Breast epithelium (tissue), 4 donors: ENCODE measurements at regions not wholly inside any gene's neighbourhood (a gene's known extent, or its start where the extent isn't known, plus 50 kb on each side); places are given as distances from the start of the nearest gene placed in this dataset.

Experiments
- DNase-seq, 2 donors: peaks; one replicate each; pipeline ENCODE4 v3.0.0-alpha.2; 2019; ENCODE audit warnings: low spot score in 2 of 2
- H3K27ac ChIP-seq, 2 donors: fragments of 200-600 bp; sonication (generic) in 1 of 2; one replicate each; pipeline ENCODE4 v1.5.1; 2016 to 2019; ENCODE audit warnings: mild to moderate bottlenecking in 1 of 2
- H3K27me3 ChIP-seq, 2 donors: fragments of 200-600 bp; sonication (generic) in 1 of 2; one replicate each; pipeline versions ENCODE4 v1.5.1 to v1.6.0; 2017 to 2019; ENCODE audit warnings: control low read depth in 1 of 2, mild to moderate bottlenecking in 1 of 2
- H3K36me3 ChIP-seq: fragments of 200-600 bp; one replicate; pipeline ENCODE4 v1.5.1; 2019
- H3K4me1 ChIP-seq, 2 donors: fragments of 200-600 bp; sonication (generic); one replicate each; pipeline ENCODE4 v1.5.1; 2016 to 2019; ENCODE audit warnings: control low read depth in 1 of 2
- H3K4me3 ChIP-seq, 3 donors: fragments of 200-600 bp; sonication (generic); 1 replicate in 2 of 3; 2 replicates in 1 of 3; pipeline ENCODE4 v1.5.1; 2016 to 2019; ENCODE audit warnings: mild to moderate bottlenecking in 3 of 3, moderate library complexity in 2 of 3
- H3K9me3 ChIP-seq, 2 donors: fragments of 200-600 bp; sonication (generic) in 1 of 2; one replicate each; pipeline ENCODE4 v1.5.1; 2016 to 2019; ENCODE audit warnings: control low read depth in 1 of 2
- POLR2A ChIP-seq: fragments of 450-650 bp; IDR thresholded peaks from one replicate; pipeline ENCODE4 v1.6.1; 2016; ENCODE audit warnings: antibody characterized with exemption, mild to moderate bottlenecking, moderate library complexity
- POLR2AphosphoS5 ChIP-seq, 3 donors: sonication (generic); formaldehyde crosslinking; IDR thresholded peaks; one replicate each; pipeline ENCODE4 v1.6.1; 2017; ENCODE audit warnings: antibody characterized with exemption in 3 of 3
- intact Hi-C: fragments of 100-400 bp; cut with DNase I; formaldehyde crosslinking; loops from one replicate; pipeline ENCODE4 v1.15.1; 2023; ENCODE audit warnings: low total_unique reads
- TF ChIP-seq, protein P1 (sequence below), 3 donors: fragments of 450-650 bp; IDR thresholded peaks; one replicate each; pipeline ENCODE4 v1.5.1; 2016 to 2017; ENCODE audit warnings: antibody characterized with exemption in 3 of 3, mild to moderate bottlenecking in 3 of 3, moderate library complexity in 3 of 3

DNA sequence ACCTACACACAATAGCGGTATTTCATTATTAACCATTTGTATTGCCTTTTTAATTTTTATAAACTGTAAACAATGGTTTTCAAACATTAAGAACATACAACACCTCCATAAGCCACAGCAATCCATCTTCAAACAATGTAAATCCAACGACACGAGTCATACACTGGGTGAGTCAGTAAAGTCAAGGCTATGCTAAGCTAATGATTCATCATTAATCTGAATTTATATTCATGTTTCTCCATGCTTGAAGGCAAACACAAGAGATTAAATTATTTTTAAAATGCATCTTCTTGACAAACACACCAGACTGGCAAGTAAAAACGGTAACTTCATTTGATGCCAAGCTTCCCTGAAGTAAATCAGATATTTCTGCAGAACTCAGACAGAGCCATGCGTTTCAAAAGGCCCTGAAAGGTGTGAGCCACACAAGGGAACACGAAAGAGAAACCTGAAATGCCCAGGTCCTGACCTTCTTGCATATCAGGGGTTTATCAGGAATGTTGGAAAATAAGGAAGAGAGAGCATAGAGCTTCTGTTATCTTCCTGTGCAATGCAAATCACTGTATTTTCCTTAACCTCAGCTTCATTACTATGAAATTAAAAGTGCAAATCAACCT, 162.5 kb downstream of the ALDH8A1 start:
- H3K27me3 ChIP-seq: no peaks in the 10 kb centered on the region
- TF ChIP-seq, protein P1, sequence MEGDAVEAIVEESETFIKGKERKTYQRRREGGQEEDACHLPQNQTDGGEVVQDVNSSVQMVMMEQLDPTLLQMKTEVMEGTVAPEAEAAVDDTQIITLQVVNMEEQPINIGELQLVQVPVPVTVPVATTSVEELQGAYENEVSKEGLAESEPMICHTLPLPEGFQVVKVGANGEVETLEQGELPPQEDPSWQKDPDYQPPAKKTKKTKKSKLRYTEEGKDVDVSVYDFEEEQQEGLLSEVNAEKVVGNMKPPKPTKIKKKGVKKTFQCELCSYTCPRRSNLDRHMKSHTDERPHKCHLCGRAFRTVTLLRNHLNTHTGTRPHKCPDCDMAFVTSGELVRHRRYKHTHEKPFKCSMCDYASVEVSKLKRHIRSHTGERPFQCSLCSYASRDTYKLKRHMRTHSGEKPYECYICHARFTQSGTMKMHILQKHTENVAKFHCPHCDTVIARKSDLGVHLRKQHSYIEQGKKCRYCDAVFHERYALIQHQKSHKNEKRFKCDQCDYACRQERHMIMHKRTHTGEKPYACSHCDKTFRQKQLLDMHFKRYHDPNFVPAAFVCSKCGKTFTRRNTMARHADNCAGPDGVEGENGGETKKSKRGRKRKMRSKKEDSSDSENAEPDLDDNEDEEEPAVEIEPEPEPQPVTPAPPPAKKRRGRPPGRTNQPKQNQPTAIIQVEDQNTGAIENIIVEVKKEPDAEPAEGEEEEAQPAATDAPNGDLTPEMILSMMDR (IDR thresholded peaks at IDR 0.05): no peak
- no peak for TF ChIP-seq POLR2A
- TF ChIP-seq POLR2AphosphoS5 (IDR thresholded peaks at IDR 0.05): no peak
- intact Hi-C loops: no loop called here
- no peak overlapping the region for H3K27ac ChIP-seq
- H3K9me3 ChIP-seq: peaks cover 0 to 19% of the 10 kb centered on the region in 2 donors
- no peaks in the 10 kb centered on the region for H3K36me3 ChIP-seq
- H3K4me1 ChIP-seq: no peaks in the 10 kb centered on the region
- DNase-seq: no peak
- H3K4me3 ChIP-seq: no peak overlapping the region

GRCh38 chr6:134784336-134784735, 165.6 kb downstream of the ALDH8A1 start:
- no peaks in the 10 kb centered on the region for H3K27me3 ChIP-seq
- no peak overlapping the region for H3K4me3 ChIP-seq
- peaks cover 0 to 6% of the 10 kb centered on the region in 2 donors for H3K9me3 ChIP-seq
- H3K4me1 ChIP-seq: no peaks in the 10 kb centered on the region
- no peak for TF ChIP-seq POLR2A
- TF ChIP-seq, protein P1 (IDR thresholded peaks at IDR 0.05): no peak
- intact Hi-C loops: no loop called here
- no peaks in the 10 kb centered on the region for H3K36me3 ChIP-seq
- DNase-seq: no peak
- no peak overlapping the region for H3K27ac ChIP-seq

- Histone ChIP-seq H3K27ac (no peak overlapping the region), H3K4me1 (no peaks in the 10 kb centered on the region), H3K27me3 (no peaks in the 10 kb centered on the region), H3K9me3 (peaks cover 11 to 20% of the 10 kb centered on the region in 2 donors), H3K36me3 (no peaks in the 10 kb centered on the region), H3K4me3 (no peak overlapping the region)
- intact Hi-C loops: no loop called here
- TF ChIP-seq POLR2A (no peak), POLR2AphosphoS5 (IDR thresholded peaks at IDR 0.05) (no peak)
- DNase-seq: no peak
Measured at GRCh38 chr6:134778431-134778830, 171.5 kb downstream of the ALDH8A1 start.

DNA sequence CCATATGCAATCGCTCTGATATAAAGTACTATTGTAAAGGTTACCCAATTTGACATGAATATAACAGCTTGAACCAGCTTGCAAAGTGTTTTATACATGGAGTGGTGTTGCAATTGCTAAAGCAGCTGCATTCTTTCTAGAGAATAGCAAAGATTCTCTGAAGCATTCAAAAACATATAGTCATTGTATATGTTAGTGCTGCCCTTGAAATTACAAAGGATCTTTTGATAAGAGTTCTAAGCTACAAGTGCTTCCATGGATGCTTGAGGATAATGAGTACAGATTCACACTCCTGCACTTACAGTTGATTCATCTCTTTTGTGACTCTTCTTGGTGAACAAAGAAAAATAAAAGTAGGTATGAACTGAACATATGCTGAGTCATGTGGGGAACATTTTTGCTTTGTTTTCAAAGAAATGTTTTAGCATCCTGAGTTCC, 175.7 kb downstream of the ALDH8A1 start:
- TF ChIP-seq, protein P1 (IDR thresholded peaks at IDR 0.05): no peak
- no peak for TF ChIP-seq POLR2A
- TF ChIP-seq POLR2AphosphoS5 (IDR thresholded peaks at IDR 0.05): no peak
- Histone ChIP-seq H3K36me3 (no peaks in the 10 kb centered on the region), H3K27ac (no peak overlapping the region), H3K4me3 (no peak overlapping the region), H3K27me3 (no peaks in the 10 kb centered on the region), H3K4me1 (no peaks in the 10 kb centered on the region), H3K9me3 (peaks cover 11 to 13% of the 10 kb centered on the region in 2 donors)
- intact Hi-C loops: no loop called here
- no peak for DNase-seq

DNA sequence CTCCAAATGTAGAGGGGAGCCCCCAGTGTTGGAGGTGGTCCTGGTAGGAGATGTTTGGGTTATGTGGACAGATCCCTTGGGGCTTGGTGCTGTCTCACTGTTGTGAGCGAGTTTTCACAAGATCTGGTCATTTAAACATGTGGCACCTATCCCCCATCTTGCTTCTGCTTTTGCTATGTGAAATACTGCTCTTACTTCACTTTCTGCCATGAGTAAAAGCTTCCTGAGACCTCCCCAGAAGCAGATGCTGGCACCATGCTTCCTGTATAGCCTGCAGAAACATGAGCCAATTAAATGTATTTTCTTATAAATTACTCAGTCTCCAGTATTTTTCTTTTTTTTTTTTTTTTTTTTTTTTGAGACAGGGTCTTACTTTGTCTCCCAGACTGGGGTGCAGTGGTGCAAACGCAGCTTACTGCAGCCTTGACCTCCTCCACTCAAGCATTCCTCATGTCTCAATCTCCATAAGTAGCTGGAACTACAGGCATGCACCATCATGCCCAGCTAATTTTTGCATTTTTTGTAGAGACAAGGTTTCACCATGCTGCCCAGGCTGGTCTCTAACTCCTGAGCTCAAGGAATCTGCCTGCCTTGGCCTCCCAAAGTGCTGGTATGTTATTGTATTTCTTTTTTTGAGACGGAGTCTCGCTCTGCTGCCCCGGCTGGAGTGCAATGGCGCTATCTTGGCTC, 177.1 kb downstream of the ALDH8A1 start:
- Histone ChIP-seq H3K27ac (no peak overlapping the region), H3K27me3 (no peaks in the 10 kb centered on the region), H3K9me3 (peaks cover 5 to 10% of the 10 kb centered on the region in 2 donors), H3K36me3 (no peaks in the 10 kb centered on the region), H3K4me1 (no peaks in the 10 kb centered on the region), H3K4me3 (no peak overlapping the region)
- no peak for TF ChIP-seq POLR2A
- no peak for TF ChIP-seq POLR2AphosphoS5 (IDR thresholded peaks at IDR 0.05)
- TF ChIP-seq, protein P1 (IDR thresholded peaks at IDR 0.05): no peak
- intact Hi-C loops: no loop called here
- no peak for DNase-seq
